ENCODE measurements at regions not wholly inside any gene's neighbourhood (a gene's known extent, or its start where the extent isn't known, plus 50 kb on each side); places are given as distances from the start of the nearest gene placed in this dataset.

GRCh38 chr10:133018491-133018890 lies 69.2 kb upstream of the ADGRA1 start:
- Histone ChIP-seq H3K36me3 (replicated peaks; ENCODE audit: insufficient read depth, low read depth) (no peaks in the 10 kb centered on the region), H4K20me1 (ENCODE audit: insufficient read depth, poor library complexity, severe bottlenecking) (no peaks in the 10 kb centered on the region), H3K4me1 (ENCODE audit: insufficient read depth) (no peaks in the 10 kb centered on the region), H3K9me2 (replicated peaks; ENCODE audit: insufficient read depth) (no peaks in the 10 kb centered on the region), H3K4me2 (no peak overlapping the region), H2AFZ (no peak overlapping the region), H3K27me3 (no peaks in the 10 kb centered on the region), H3K79me2 (no peaks in the 10 kb centered on the region), H3K4me3 (no peak overlapping the region), H3K27ac (no peak overlapping the region), H3K9me3 (ENCODE audit: low read depth) (no peaks in the 10 kb centered on the region)
- no peak for DNase-seq (ENCODE audit: low spot score)
- WGBS (ENCODE audit: low lambda C conversion rate, missing lambda C conversion rate), result 92% methylated on average over 24 of the region's 24 CpGs
- TF ChIP-seq CTCF (IDR thresholded peaks at IDR 0.05; ENCODE audit: poor library complexity), result no peak
- TF ChIP-seq EZH2 (IDR thresholded peaks at IDR 0.05; ENCODE audit: borderline replicate concordance), result no peak

- Histone ChIP-seq H4K20me1 (ENCODE audit: insufficient read depth, poor library complexity, severe bottlenecking) (no peaks in the 10 kb centered on the region), H3K4me1 (ENCODE audit: insufficient read depth) (no peaks in the 10 kb centered on the region), H3K9me3 (ENCODE audit: low read depth) (no peaks in the 10 kb centered on the region), H3K9me2 (replicated peaks; ENCODE audit: insufficient read depth) (no peaks in the 10 kb centered on the region), H3K27me3 (no peaks in the 10 kb centered on the region), H3K36me3 (replicated peaks; ENCODE audit: insufficient read depth, low read depth) (no peaks in the 10 kb centered on the region), H3K4me2 (no peak overlapping the region), H3K4me3 (no peak overlapping the region), H3K79me2 (no peaks in the 10 kb centered on the region), H2AFZ (no peak overlapping the region), H3K27ac (no peak overlapping the region)
- WGBS (ENCODE audit: low lambda C conversion rate, missing lambda C conversion rate), result 98% methylated on average over 27 of the region's 27 CpGs
- TF ChIP-seq EZH2phosphoT487 (IDR thresholded peaks at IDR 0.05; ENCODE audit: low read depth, severe bottlenecking, unreplicated experiment) (no peak), EZH2 (IDR thresholded peaks at IDR 0.05; ENCODE audit: borderline replicate concordance) (no peak), CTCF (IDR thresholded peaks at IDR 0.05; ENCODE audit: poor library complexity) (no peak)
- no peak for DNase-seq (ENCODE audit: low spot score)
Measured at GRCh38 chr10:133017203-133017601, 70.5 kb upstream of the ADGRA1 start.

- Histone ChIP-seq H3K9me3 (ENCODE audit: low read depth) (no peaks in the 10 kb centered on the region), H2AFZ (no peak overlapping the region), H3K4me3 (no peak overlapping the region), H3K4me1 (ENCODE audit: insufficient read depth) (no peaks in the 10 kb centered on the region), H3K27ac (no peak overlapping the region), H3K4me2 (no peak overlapping the region), H3K9me2 (replicated peaks; ENCODE audit: insufficient read depth) (no peaks in the 10 kb centered on the region), H3K79me2 (no peaks in the 10 kb centered on the region), H3K36me3 (replicated peaks; ENCODE audit: insufficient read depth, low read depth) (no peaks in the 10 kb centered on the region), H3K27me3 (no peaks in the 10 kb centered on the region), H4K20me1 (ENCODE audit: insufficient read depth, poor library complexity, severe bottlenecking) (no peaks in the 10 kb centered on the region)
- 97% methylated on average over 18 of the region's 45 CpGs for WGBS (ENCODE audit: low lambda C conversion rate, missing lambda C conversion rate)
- no peak for DNase-seq (ENCODE audit: low spot score)
- TF ChIP-seq CTCF (IDR thresholded peaks at IDR 0.05; ENCODE audit: poor library complexity) (no peak), EZH2 (IDR thresholded peaks at IDR 0.05; ENCODE audit: borderline replicate concordance) (no peak), EZH2phosphoT487 (IDR thresholded peaks at IDR 0.05; ENCODE audit: low read depth, severe bottlenecking, unreplicated experiment) (no peak)
Measured at GRCh38 chr10:133016493-133017202, 71.1 kb upstream of the ADGRA1 start.

All from hepatocyte (in vitro differentiated cells).